ENCODE measurements at regions not wholly inside any gene's neighbourhood (a gene's known extent, or its start where the extent isn't known, plus 50 kb on each side); places are given as distances from the start of the nearest gene placed in this dataset.

DNA sequence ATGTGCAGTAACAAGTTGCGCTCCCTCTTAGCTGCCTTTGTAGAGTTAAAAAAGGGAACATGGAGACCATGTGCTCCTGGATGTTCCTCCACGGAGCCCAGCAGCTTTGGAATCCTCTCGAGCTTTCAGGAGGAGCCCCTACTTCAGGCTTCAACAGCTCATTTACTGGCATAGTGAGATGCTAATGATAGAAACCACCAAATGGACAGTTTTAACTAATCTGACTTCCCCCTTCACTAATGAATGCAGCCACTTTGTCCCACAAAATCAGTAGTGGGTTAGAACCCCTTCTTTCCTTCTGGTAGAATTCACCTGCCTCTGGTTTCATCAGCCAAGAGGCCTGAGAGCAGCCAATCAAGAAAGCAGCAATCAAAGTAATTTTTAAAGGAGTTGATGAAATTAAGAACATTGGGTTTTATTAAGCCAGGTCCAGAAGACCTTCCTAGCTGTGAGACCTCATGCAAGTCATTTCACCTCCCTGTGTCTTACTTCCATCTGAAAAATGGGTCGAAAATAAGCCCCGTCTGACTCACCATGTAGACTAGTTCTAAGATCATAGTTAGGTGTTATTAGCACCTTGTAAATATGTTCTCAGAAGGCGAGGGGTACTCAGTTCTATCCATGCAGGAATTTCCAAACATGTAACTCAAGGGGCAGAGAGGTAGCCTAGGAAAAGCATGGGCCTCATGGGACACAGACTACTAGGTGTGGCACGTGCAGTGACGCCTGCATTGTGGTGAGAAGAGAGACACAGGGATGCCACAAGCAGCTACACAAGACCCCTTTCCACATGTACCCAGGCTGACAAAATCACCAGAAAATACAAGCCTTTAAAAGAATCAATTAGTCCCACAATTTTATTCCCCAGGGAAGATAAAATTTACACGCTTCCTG lies 179.7 kb upstream of the LPP start:
- no peak for DNase-seq (ENCODE audit: low spot score)
- Mint-ChIP-seq H3K36me3 (ENCODE audit: low read depth) (peaks cover 5% of the 10 kb centered on the region), H3K4me1 (ENCODE audit: low read depth) (peaks cover 61% of the 10 kb centered on the region), H3K4me3 (peak overlapping the region; percentile 53), H3K27ac (peak overlapping the region; percentile 94), H3K27me3 (ENCODE audit: insufficient read depth) (peaks cover 2% of the 10 kb centered on the region), H3K9me3 (peaks cover 7% of the 10 kb centered on the region)
- intact Hi-C loops (cut with micrococcal nuclease), result loop anchor here (1.0 to 10.0 kb wide), 6 partner anchors 103 to 1071 kb away; no protein-coding TSS in a partner anchor

GRCh38 chr3:187974871-187975271 lies 179.1 kb upstream of the LPP start:
- H3K4me1 Mint-ChIP-seq (ENCODE audit: low read depth), result peaks cover 62% of the 10 kb centered on the region
- H3K9me3 Mint-ChIP-seq, result peaks cover 7% of the 10 kb centered on the region
- H3K27ac Mint-ChIP-seq, result peak overlapping the region; percentile 94
- intact Hi-C loops (cut with micrococcal nuclease), result loop anchor here (1.0 to 10.0 kb wide), 10 partner anchors 86 to 1070 kb away; no protein-coding TSS in a partner anchor
- H3K36me3 Mint-ChIP-seq (ENCODE audit: low read depth), result peaks cover 7% of the 10 kb centered on the region
- peak overlapping the region; percentile 59 for H3K4me3 Mint-ChIP-seq
- DNase-seq (ENCODE audit: low spot score), result no peak
- peaks cover 2% of the 10 kb centered on the region for H3K27me3 Mint-ChIP-seq (ENCODE audit: insufficient read depth)

DNA sequence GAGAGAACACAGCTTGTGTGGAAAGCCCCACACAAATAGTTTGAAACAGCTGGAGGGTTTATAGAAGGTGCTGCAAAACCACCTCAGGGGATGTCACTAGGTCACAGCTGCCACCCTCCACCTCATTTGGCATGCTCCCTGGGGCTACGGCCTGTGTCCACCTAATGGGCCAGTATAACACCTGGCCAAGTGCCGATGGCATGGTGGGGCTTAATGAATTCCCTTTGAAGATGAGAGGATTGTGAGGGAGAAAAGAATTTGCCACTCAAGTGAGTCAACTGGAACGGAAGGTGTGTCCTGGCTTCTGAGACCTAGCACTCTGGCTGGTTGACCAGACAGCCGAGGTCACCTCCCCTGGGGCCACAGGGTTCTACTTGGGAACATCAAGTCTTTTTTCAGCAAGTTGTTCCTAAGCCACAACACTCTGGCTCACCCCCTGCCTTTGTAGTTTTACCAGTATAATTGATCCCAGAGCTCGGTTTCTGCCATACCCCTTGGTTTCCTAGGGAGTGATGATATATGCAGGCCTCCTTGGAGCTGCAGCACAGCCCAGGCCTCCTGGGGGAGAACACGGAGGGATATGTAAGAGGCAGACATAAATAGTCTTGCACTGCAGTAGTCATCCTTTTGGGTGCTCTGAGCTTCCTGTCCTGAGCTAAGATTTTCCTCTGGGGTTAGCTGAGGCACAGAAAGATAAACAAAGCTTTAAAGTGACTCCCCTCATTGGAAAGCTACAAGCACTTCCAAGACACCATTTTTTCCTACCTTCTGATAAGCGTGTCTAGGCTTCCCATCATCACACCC lies 178.2 kb upstream of the LPP start:
- H3K4me1 Mint-ChIP-seq (ENCODE audit: low read depth), result peaks cover 71% of the 10 kb centered on the region
- peak overlapping the region; percentile 94 for H3K27ac Mint-ChIP-seq
- intact Hi-C loops (cut with micrococcal nuclease), result loop anchor here (1.0 to 10.0 kb wide), 22 partner anchors 11 to 1069 kb away; partner anchors contain the start of genes BCL6 and LPP
- H3K9me3 Mint-ChIP-seq, result peaks cover 7% of the 10 kb centered on the region
- DNase-seq (ENCODE audit: low spot score), result no peak
- H3K27me3 Mint-ChIP-seq (ENCODE audit: insufficient read depth), result peaks cover 2% of the 10 kb centered on the region
- H3K4me3 Mint-ChIP-seq, result peak overlapping the region; percentile 59
- peaks cover 10% of the 10 kb centered on the region for H3K36me3 Mint-ChIP-seq (ENCODE audit: low read depth)

DNA sequence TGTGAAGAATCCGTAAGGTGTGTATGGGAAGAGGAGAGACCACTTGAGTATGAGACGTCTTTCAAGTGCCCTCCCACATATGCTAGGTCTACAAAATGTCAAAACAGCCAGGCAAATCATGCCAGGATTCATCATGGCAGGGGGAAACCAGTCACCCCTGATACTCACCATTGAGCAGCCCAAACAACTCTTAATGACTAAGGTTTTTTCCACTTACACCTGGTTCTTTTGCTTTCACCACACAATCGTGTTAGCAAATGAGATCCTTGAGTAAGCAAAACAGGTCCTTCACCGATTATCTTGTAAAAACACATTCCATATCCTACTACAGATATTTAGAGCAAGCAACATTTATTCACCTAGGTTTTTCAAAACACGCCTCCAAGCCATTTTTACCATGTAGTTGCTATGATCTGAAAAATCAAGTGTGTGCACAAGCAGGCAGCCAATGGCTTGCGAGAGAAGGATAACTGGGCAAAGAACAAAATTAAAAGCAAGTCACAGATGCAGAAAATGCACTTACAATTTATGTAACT lies 177.5 kb upstream of the LPP start:
- Mint-ChIP-seq H3K9me3 (peaks cover 7% of the 10 kb centered on the region), H3K27ac (peak overlapping the region; percentile 94), H3K4me3 (peak overlapping the region; percentile 54), H3K4me1 (ENCODE audit: low read depth) (peaks cover 68% of the 10 kb centered on the region), H3K27me3 (ENCODE audit: insufficient read depth) (no peaks in the 10 kb centered on the region), H3K36me3 (ENCODE audit: low read depth) (peaks cover 11% of the 10 kb centered on the region)
- intact Hi-C loops (cut with micrococcal nuclease), result loop anchor here (1.0 to 10.0 kb wide), 16 partner anchors 10 to 1068 kb away; partner anchors contain the start of genes BCL6 and LPP
- no peak for DNase-seq (ENCODE audit: low spot score)

DNA sequence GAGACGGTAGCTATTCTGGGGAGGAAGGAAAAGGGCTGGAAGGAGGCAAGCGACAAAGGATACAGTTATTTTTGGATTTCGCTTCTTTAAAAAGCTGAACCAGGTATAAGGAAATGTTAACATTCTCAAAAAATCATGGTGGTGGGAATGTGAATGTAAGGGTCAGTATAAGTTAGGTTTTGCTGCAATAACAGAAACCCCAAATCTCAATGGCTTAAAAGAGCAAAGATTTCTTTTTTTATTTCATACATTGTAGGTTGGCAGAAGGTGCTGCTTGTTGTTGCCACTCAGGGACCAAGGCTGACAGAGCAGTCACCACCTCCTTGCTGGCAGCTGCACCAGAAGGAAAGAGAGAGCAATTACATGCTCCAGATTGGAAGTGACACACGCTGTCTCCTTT lies 176.3 kb upstream of the LPP start:
- Mint-ChIP-seq H3K27ac (no peak overlapping the region), H3K9me3 (peaks cover 7% of the 10 kb centered on the region), H3K27me3 (ENCODE audit: insufficient read depth) (no peaks in the 10 kb centered on the region), H3K36me3 (ENCODE audit: low read depth) (peaks cover 11% of the 10 kb centered on the region), H3K4me3 (no peak overlapping the region), H3K4me1 (ENCODE audit: low read depth) (peaks cover 67% of the 10 kb centered on the region)
- no peak for DNase-seq (ENCODE audit: low spot score)
- intact Hi-C loops (cut with micrococcal nuclease), result loop anchor here (5.0 to 10.0 kb wide), 3 partner anchors 427 to 1067 kb away; no protein-coding TSS in a partner anchor

- peaks cover 7% of the 10 kb centered on the region for H3K9me3 Mint-ChIP-seq
- peaks cover 71% of the 10 kb centered on the region for H3K4me1 Mint-ChIP-seq (ENCODE audit: low read depth)
- intact Hi-C loops (cut with micrococcal nuclease), result loop anchor here (5.0 to 10.0 kb wide), 3 partner anchors 426 to 1066 kb away; no protein-coding TSS in a partner anchor
- no peaks in the 10 kb centered on the region for H3K27me3 Mint-ChIP-seq (ENCODE audit: insufficient read depth)
- H3K36me3 Mint-ChIP-seq (ENCODE audit: low read depth), result peaks cover 11% of the 10 kb centered on the region
- H3K27ac Mint-ChIP-seq, result no peak overlapping the region
- no peak overlapping the region for H3K4me3 Mint-ChIP-seq
- DNase-seq (ENCODE audit: low spot score), result no peak
Measured at GRCh38 chr3:187978433-187979011, 175.4 kb upstream of the LPP start.

- peaks cover 64% of the 10 kb centered on the region for H3K4me1 Mint-ChIP-seq (ENCODE audit: low read depth)
- H3K9me3 Mint-ChIP-seq, result peaks cover 7% of the 10 kb centered on the region
- DNase-seq (ENCODE audit: low spot score), result no peak
- H3K27me3 Mint-ChIP-seq (ENCODE audit: insufficient read depth), result no peaks in the 10 kb centered on the region
- no peak overlapping the region for H3K4me3 Mint-ChIP-seq
- H3K27ac Mint-ChIP-seq, result peak overlapping the region; percentile 36
- intact Hi-C loops (cut with micrococcal nuclease), result loop anchor here (5.0 to 10.0 kb wide), 3 partner anchors 425 to 1065 kb away; no protein-coding TSS in a partner anchor
- peaks cover 11% of the 10 kb centered on the region for H3K36me3 Mint-ChIP-seq (ENCODE audit: low read depth)
Measured at GRCh38 chr3:187979564-187979963, 174.4 kb upstream of the LPP start.

DNA sequence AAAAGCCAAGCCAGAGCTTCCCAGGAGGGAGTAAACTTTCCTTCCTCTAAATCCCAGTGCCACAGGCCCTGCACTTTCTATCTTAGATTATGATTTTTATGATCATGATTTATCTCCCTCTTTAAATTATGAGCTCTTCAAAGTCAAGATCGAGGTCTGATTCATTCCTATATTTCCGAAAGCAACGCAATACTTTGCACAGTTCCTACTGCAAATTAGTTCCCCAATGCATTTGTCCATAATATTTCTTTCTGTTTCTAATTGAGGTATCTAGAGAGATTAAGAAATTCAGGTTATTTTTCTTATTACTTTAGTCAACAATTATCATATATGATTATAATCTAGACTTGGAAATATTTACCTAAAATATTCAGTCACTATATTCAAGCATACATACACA lies 173.1 kb upstream of the LPP start:
- Mint-ChIP-seq H3K4me1 (ENCODE audit: low read depth) (peaks cover 61% of the 10 kb centered on the region), H3K9me3 (peaks cover 9% of the 10 kb centered on the region), H3K27me3 (ENCODE audit: insufficient read depth) (no peaks in the 10 kb centered on the region)

GRCh38 chr3:187982142-187982541 lies 171.8 kb upstream of the LPP start:
- intact Hi-C loops (cut with micrococcal nuclease), result no loop called here
- H3K36me3 Mint-ChIP-seq (ENCODE audit: low read depth), result peaks cover 12% of the 10 kb centered on the region
- H3K27ac Mint-ChIP-seq, result no peak overlapping the region
- H3K9me3 Mint-ChIP-seq, result peaks cover 7% of the 10 kb centered on the region
- H3K4me3 Mint-ChIP-seq, result no peak overlapping the region
- H3K27me3 Mint-ChIP-seq (ENCODE audit: insufficient read depth), result no peaks in the 10 kb centered on the region
- no peak for DNase-seq (ENCODE audit: low spot score)
- peaks cover 65% of the 10 kb centered on the region for H3K4me1 Mint-ChIP-seq (ENCODE audit: low read depth)

More for the DNA sequence above, 173.1 kb upstream of the LPP start:
- Mint-ChIP-seq H3K36me3 (ENCODE audit: low read depth) (peaks cover 13% of the 10 kb centered on the region), H3K27ac (no peak overlapping the region), H3K4me3 (no peak overlapping the region)
- intact Hi-C loops (cut with micrococcal nuclease), result no loop called here
- no peak for DNase-seq (ENCODE audit: low spot score)

- no peak overlapping the region for H3K27ac Mint-ChIP-seq
- peaks cover 74% of the 10 kb centered on the region for H3K4me1 Mint-ChIP-seq (ENCODE audit: low read depth)
- H3K4me3 Mint-ChIP-seq, result no peak overlapping the region
- no peak for DNase-seq (ENCODE audit: low spot score)
- no peaks in the 10 kb centered on the region for H3K27me3 Mint-ChIP-seq (ENCODE audit: insufficient read depth)
- peaks cover 10% of the 10 kb centered on the region for H3K36me3 Mint-ChIP-seq (ENCODE audit: low read depth)
- peaks cover 4% of the 10 kb centered on the region for H3K9me3 Mint-ChIP-seq
- intact Hi-C loops (cut with micrococcal nuclease), result no loop called here
Measured at GRCh38 chr3:187983484-187984124, 170.4 kb upstream of the LPP start.

DNA sequence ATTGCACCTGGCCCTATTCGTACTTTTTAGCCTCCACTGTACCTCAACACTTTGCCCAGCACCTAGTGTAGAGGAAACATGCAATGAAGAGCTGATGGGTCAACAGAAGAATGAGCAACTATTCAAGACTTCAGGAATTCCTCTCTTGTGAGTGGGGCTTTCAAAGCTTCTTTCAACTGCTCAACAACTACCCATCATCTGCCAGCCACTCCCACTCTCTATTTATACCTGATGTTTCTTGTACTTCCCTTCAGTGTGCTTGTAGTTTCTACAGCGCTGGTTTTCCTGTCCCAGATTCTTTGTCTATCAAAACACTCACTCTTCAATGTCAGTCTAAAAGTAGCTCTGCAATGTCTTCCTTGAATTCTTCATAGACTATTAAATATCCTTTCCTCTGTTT lies 168.3 kb upstream of the LPP start:
- Mint-ChIP-seq H3K9me3 (peaks cover 4% of the 10 kb centered on the region), H3K27ac (peak overlapping the region; percentile 52)
- no peak for DNase-seq (ENCODE audit: low spot score)

More for the DNA sequence above, 168.3 kb upstream of the LPP start:
- intact Hi-C loops (cut with micrococcal nuclease), result loop anchor here (1.0 to 5.0 kb wide), 5 partner anchors 9 to 967 kb away; no protein-coding TSS in a partner anchor
- Mint-ChIP-seq H3K27me3 (ENCODE audit: insufficient read depth) (no peaks in the 10 kb centered on the region), H3K4me3 (no peak overlapping the region), H3K36me3 (ENCODE audit: low read depth) (peaks cover 7% of the 10 kb centered on the region), H3K4me1 (ENCODE audit: low read depth) (peaks cover 67% of the 10 kb centered on the region)
